HG02943 (cell line): ENCODE measurements at regions not wholly inside any gene's neighbourhood (a gene's known extent, or its start where the extent isn't known, plus 50 kb on each side); places are given as distances from the start of the nearest gene placed in this dataset.

Source experiments
- ATAC-seq: cut with Tn5 transposase; IDR thresholded peaks from one replicate; pipeline ENCODE4 v1.9.1; 2021; ENCODE audit warnings: mild to moderate bottlenecking, low read depth, moderate library complexity; ENCODE audit not compliant: unreplicated experiment

DNA sequence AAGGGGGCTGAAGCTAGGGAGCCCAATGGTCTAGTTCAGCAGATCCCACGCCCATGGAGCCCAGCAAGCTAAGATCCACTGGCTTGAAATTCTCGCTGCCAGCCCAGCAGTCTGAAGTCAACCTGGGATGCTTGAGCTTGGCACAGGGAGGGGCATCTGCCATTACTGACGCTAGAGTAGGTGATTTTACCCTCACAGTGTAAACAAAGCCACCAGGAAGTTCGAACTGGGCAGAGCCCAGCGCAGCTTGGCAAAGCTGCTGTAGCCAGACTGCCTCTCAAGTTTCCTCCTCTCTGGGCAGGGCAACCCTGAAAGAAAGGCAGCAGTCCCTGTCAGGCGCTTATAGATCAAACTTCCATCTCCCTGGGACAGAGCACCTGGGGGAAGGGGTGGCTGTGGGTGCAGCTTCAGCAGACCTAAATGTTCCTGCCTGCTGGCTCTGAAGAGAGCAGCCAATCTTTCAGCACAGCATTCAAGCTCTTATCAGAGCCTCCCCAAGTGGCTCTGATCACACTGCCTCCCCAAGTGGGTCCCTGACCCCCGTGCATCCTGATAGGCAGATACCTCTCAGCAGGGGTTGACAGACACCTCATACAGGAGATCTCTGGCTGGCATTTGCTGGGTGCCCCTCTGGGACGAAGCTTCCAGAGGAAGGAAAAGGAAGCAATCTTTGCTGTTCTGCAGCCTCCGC lies 167.8 kb downstream of the CCDC71L start:
- no peak for ATAC-seq

DNA sequence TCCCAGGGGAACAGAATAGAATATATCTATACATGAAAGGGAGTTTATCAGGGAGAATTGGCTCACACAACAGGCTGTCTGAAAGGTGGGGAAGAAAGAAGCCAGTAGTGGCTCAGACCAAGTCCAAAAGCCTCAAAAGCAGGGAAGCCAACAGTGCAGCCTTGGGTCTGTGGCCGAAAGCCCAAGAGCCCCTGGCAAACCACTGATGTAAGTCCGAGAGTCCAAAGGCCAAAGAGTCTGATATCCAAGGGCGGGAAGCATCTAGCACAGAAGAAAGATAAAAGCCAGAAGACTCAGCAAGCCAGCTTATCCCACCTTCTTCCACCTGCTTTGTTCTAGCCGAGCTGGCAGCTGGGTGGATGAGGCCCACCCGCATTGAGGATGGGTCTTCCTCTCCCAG lies 172.5 kb downstream of the CCDC71L start:
- ATAC-seq: no peak

DNA sequence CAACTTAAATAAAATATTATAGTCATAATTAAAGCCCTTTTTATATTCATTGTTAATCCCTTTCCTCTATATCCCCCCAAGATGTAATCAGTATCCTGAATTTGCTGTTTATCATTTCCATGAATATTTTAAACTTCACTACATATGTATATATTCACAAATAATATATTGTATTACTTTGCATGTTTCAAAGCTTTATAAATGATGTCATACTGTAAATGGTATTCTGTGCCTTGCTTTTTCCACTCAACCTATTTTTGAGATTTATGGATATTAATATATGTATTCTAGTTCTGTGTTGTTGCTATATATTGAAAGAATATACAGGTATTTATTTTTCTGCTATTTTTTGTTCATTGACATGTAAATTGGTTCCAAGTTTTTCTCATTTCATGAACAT lies 173.1 kb downstream of the CCDC71L start:
- no peak for ATAC-seq

DNA sequence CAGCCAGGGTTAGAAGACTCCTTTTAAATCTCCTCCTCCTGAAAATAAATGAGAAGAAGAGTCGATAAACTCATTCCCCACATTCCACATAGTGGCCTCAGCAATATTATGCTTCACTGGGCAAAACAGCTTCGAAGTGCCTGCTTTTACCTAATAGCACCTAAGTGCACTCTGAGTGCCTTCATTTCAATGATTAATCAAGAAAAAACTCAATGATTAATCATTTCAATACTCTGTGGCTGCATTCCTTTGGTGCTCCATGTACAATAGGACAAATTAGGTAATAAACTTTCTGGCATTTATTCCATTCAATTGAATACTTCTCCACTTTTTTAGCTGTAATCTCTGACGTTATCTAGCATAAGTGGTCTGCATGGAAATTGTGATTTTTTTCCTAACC lies 174.6 kb downstream of the CCDC71L start:
- ATAC-seq: no peak

DNA sequence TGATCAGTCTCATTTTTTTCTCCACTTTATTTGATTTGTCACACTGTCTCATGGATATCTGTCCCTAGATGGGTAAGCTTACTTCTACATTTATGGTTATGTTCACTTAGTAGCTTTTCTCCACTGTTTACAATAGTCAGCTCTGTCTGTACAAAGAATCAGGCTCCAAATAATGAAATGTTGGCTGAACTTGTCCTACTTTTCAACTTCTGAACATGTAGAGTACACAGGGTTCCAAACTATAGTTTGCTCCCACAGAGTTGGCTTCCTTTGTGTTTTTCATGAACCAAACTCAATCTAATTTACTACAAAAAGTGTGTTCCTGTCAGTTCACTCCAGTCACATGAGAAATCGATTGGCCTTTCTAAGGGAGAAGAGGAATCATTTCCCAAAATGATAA lies 175.0 kb downstream of the CCDC71L start:
- ATAC-seq: no peak

DNA sequence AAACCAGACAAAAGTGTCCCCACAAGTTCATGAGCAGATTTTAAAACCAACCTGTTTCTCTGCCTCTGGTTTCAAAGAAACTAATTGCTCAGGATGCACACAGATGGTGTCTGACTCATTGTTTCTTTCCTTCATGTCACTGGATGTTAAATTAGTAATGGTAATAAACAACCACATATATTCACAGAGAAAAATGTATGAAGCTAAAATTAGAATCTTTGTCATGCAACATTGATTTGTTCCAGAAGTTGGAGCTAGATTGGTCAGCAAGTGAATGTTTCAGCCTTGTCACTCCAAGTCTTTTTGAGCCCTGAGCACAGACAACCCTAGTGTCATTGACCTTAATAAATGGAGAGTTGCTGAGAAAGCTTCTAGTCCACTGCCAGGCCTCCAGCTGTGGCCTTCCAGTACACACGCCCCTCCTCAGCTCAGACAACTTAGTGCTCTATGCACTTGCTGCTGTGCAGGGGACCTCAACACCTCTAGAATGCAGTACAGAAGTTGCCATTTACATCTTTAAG lies 175.9 kb downstream of the CCDC71L start:
- no peak for ATAC-seq

DNA sequence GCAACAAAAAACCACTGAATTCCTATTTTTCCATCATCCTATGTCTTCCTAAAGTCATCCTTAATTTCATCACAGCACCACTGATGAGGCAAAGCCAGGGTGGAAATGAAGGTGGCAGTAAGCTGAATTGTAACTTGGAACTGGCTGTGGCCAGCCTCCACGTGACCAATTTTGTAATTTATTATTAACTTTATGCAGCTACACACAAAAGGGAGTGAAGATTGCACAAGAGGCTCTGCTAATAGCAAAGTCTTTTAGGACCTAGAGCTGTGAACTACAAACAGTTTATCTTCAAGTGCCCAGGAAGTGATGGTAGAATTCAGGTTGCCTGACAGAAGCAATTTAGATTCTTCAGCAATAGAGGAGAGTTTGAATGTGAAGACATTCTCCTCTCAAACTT lies 176.4 kb downstream of the CCDC71L start:
- ATAC-seq: no peak

DNA sequence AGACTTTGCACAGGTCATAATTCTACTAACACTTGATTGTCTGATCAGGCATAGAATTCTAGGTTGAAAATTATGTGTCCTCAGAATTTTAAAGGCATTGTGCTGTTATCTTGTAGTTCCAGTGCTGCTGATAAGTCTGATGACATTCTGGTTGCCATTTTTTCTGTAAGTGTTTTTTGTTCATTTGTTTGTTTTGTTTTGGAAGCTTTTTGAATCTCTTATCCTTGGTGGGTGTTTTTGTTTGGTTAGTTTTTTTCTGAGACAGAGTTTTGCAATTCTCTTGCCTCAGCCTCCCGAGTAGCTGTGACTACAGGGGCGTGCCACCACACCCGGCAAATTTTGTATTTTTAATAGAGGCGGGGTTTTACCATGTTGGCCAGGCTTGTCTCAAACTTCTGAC lies 178.9 kb downstream of the CCDC71L start:
- ATAC-seq: no peak

DNA sequence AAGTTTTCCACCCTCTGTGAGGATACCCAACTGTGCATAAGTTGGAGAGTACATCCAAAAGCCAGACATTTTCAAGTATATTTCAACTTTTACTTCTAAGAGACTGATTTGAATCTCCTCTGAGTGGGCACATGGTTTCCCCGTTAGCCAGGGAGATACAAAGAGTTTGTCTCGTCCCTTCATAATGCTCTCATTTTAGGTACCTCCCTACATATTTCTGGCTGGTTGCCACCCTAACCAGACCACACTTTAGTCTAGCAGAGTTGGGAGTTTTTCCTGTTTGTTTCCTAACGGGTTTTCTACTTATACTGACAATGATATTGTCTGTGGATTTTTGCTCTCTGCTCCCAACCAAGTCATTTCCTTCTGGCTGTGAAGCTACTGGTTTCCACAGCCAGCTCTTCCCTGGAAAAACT lies 180.3 kb downstream of the CCDC71L start:
- no peak for ATAC-seq

DNA sequence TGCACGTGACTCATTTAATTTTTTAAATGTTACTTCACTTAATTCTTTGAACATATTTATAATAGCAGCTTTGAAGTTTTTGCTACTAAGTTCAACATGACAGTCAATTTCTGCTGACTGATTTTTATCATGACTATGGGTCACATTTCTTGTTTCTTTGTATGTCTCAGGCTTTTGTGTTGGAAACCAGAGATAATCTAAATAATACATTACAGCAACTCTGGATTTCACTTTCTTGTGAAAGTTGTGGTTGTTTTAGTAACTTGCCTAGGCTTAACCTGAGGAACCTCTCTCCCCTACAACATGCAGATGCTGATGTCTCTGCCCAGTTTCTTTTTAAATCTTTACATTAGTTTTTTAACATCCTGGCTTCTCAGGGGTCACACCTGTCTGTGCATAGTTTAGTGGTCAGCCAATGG lies 180.8 kb downstream of the CCDC71L start:
- ATAC-seq: peak; percentile 71

DNA sequence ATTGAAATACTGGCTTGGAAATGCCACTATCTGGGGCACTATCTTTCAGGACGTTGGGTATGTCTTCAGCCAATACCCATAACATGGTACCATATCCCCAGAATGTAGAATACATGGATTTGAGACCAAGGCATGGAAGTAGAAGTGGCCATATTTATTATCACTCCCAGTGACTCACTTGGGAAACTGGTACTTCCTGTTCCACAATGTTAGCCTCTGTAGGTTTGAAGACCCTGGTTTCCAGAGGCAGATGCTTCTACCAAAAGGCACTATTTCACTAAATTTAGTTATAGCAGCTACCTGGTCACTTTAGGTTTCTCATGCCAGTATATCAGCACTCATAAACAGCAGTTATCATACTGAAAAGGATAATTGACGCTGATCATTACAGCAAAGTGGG lies 184.2 kb downstream of the CCDC71L start:
- no peak for ATAC-seq

DNA sequence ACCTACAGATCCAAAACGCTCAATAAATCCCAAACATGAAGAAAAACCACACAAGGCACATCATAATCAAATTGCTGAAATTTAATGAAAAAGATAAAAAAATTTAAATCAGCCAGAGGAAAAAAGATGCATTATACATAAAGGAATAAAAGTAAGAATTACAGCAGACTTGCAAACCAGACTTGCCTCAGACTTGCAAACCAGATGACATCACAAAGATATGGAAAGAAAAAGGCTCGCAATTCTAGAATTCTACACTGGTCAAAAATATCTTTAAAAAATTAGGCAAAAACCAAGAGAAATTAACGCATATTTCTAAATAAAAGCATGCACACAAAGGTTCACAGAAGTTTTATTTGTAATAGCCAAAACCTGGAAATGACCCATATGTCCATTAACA lies 188.0 kb upstream of the NAMPT start:
- ATAC-seq: no peak

DNA sequence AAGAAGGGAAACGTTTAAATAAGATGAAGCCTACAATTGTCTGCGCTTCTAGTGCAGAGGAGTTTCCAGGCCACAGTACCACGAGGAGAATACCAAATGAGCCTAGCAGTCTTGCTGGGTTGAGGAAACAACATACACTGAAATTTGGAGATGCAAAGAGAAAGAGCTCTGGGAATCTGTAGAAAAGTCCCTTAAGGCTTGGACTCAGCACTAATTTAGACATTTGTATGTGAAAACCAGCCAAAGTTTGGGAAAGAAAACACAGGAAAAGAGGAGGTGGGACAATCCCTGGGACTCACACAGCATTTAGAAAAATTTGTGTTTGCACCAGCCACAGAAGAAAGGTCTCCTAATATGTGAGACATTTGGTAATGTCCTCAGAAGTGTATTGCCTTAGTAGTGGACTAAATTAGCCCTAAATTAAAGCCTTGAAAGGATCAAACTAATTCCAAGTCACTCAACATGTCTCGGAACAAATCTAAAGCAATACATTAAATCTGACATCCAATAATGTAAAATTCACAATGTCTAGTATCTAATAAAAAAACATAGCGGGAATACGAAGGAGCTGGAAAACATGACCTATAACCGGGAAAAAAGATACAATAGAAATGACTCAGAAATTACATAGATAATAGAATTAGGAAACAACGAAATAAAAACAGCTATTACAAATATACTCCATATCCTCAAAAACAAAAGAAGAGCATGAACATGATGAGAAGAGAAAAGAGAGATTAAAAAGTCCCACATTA lies 187.1 kb upstream of the NAMPT start:
- ATAC-seq: no peak

DNA sequence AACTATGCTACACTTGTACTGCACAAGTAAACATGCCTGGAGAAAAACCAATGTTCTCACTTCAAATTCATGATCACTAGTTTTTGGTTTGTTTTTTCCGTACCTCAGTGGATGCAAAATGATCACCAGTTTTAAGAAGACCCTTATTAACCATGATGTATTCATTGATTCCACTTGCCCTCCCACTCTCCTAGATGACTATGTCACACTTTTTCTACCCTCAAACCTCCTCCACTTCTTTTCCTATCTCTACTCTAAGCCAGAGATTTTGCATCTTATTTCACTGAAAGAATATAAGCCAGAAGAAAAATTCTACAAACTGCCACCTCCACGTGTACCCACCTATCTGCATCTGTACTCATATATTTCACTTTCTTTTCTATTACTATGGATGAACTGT lies 186.2 kb upstream of the NAMPT start:
- no peak for ATAC-seq

DNA sequence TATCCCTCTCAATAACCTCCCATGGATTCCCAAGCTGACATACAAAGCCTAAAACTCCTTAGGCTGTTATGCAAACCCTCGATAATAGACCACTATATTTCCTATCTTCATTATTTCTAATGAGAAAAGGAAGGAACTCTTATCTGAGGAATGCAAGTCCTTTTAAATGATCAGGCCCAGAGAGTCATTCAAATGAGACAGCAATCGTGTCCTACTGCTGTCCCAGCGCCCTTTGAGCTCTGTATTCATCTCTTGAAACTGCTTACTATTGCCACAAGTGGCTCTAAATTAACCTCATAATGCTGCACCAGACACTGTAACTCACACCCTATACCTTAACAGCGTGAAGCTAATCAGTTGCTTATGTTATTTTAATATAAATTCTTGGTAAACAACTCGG lies 182.1 kb upstream of the NAMPT start:
- ATAC-seq: no peak

DNA sequence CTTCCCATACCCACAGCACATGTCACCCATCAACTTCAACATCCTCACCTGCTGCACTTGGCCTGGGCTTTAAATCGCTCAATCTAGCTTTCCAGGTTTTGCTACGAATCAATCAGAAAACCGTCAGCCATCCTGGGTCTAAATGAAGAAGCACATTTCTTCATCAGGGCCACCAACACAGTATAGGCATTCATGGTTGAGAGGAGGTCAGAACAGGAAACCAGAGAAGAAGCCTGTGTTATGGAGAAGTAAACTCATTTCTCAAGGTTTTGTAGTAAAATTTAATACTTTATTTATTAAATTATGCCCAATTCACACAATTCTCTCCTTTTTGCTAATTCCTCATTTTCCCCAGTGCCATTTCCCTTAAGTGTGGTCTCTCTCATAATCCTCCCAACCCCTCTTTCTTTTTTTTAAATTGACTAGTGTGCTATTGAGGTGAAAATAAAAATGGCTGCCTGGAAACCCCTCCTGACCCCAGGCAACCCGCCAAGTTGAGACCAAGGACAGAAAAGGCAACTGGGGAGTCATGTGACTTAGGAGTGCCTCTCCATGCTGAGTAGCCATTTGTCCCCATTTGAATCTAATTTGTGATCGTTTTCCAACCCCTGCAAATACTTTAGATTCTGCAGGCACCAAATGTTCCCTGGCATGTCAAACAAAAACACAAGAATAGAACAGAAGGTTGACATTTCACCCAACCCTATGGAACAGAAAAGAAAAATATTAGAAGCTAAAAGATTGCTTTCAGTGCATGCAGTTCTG lies 181.1 kb upstream of the NAMPT start:
- no peak for ATAC-seq

DNA sequence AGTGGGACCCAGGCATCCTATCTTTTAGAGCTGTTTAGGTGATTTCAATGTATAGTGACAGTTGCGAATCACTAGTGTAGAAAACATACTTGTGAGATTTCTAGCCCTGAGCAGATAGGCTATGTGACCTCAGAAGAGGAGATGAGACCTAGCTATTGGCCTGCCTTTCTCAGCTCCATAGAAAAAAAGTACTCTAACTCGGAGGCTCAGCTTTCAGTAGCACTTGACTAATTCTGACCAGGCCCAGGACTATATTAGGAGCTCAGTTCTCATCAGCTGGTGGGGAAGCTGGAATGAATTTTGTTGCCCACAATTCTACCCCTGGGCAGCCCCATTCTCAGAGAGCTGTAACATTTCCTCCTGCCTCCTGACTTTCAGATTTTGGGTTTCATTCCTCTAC lies 179.9 kb upstream of the NAMPT start:
- no peak for ATAC-seq

DNA sequence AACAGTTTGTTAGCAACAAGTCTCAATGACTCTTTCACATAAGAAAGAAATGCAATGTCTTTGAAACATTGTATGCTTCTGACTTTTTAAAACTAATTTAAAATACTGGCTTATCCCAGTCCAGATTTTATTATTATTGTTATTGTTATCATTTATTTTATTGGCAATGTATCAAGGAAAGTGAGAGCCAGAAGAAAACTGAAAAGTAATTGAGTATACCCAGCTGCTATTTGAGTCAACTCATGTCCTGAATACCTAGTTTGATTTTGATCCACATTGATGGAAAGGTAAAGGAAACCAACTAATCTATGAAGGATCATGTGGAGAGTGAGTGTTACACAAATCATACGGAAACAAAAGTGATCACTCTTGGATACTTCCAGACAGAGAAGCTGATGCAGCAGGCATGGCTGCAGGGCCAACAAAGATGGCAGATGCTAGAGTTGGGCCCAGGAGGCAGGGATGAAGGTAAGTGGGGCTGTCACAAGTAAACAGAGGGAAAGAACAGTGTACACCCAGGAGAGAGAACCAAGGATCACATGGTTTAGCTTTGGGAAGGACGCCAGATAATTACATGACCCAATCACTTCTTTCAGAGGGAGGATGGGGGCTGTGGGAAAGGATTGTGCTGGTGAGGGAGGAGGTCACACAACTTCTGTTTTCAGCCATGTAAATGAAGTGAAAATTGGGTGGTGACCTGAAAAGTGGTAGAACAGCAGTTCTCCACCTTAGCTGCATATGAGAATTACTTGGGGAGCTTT lies 179.2 kb upstream of the NAMPT start:
- no peak for ATAC-seq

DNA sequence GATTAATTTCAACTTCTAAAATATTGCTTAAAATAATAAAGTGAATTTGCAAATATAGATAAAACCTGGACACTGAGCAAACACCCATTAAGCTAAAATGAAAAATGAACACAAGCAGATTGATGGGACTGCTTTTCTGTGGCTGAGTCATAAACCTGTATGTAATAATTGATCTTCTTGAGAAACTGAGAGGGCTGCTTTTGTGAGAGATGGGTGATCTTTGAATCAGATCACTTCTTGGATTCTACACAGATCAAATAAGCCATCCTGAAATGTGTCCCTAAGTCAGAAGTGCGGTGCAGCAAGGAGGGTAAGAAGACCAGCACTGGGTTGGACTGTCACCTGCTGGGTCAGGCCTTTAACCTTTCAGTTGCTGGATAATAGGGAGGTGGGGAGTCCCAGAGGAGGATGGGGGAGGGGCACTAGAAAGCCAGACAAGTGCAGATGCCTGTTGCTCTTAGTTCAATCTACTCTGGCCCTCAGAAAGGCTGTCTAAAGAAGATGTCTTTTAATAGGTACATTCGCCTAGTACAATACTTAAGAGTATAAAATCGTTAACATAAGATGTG lies 178.2 kb upstream of the NAMPT start:
- no peak for ATAC-seq

DNA sequence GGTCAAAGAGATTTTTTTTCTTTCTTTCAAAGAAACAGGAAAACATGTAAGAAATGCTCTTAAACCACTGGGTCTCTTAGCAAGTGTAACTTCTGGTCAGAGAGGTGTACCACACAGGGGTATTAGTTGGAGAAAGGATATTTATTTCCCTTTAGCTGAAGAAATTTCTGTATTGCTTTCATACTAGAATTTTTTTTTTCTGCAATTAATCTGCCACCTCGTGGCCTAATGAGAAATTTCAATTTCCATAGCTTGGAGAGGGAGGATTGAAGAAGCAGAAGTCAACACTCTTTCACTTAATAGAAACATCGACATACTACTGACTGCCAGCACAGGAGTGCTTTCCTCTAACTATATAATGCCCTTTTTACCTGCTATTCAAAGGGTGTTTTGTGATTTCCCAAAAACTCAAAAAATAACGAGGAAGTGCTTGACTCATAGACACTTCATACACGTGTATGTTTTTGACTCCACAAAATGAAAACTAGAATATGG lies 177.6 kb upstream of the NAMPT start:
- no peak for ATAC-seq
